DND-41 (cell line): ENCODE measurements at regions not wholly inside any gene's neighbourhood (a gene's known extent, or its start where the extent isn't known, plus 50 kb on each side); places are given as distances from the start of the nearest gene placed in this dataset.
"Not testable (repeated sequence)": the region's sequence is repeated elsewhere in the genome, so short reads cannot be mapped to it uniquely, and the experiment has no call there.

ENCODE experiments used
- ATAC-seq: fragments of 200-7000 bp; cut with Tn5 transposase; 3 replicates; pipeline ENCODE4 v1.9.1; 2021; ENCODE audit warnings: low read depth; ENCODE audit not compliant: insufficient read depth
- DNase-seq: peaks from one replicate; pipeline ENCODE4 v3.0.0-alpha.2; 2020
- H2AFZ ChIP-seq: 2 replicates; pipeline ENCODE4 v1.6.0; 2012; ENCODE audit warnings: low read depth, low read length
- H3K27ac ChIP-seq: 2 replicates; pipeline ENCODE4 v1.5.1; 2012; ENCODE audit warnings: low read length, inconsistent platforms
- H3K27me3 ChIP-seq: fragments of 200-600 bp; sonication (generic); 2 replicates; pipeline ENCODE4 v1.6.0; 2012; ENCODE audit warnings: low read length, mild to moderate bottlenecking, inconsistent platforms; ENCODE audit not compliant: insufficient read depth, poor library complexity
- H3K36me3 ChIP-seq: 2 replicates; pipeline ENCODE4 v1.5.1; 2012; ENCODE audit warnings: low read length, inconsistent platforms; ENCODE audit not compliant: insufficient read depth
- H3K4me1 ChIP-seq: 2 replicates; pipeline ENCODE4 v1.5.1; 2012; ENCODE audit warnings: mild to moderate bottlenecking, low read length; ENCODE audit not compliant: insufficient read depth
- H3K4me2 ChIP-seq: 2 replicates; pipeline ENCODE4 v1.6.0; 2012; ENCODE audit warnings: mild to moderate bottlenecking, moderate library complexity, low read length, inconsistent platforms; ENCODE audit not compliant: insufficient read depth
- H3K4me3 ChIP-seq, 2 experiments: fragments of 200-600 bp in 1 of 2; shearing (Covaris generic) in 1 of 2; 2 replicates each; pipeline ENCODE4 v1.5.1; 2012 to 2016; ENCODE audit warnings: inconsistent platforms in 2 of 2, low read length in 2 of 2, mild to moderate bottlenecking in 2 of 2, low read depth in 1 of 2, moderate library complexity in 1 of 2
- H3K79me2 ChIP-seq: 2 replicates; pipeline ENCODE4 v1.6.0; 2012; ENCODE audit warnings: low read length, inconsistent platforms; ENCODE audit not compliant: insufficient read depth
- H3K9ac ChIP-seq: 2 replicates; pipeline ENCODE4 v1.6.0; 2012; ENCODE audit warnings: low read depth, mild to moderate bottlenecking, inconsistent platforms, low read length, moderate library complexity
- H3K9me3 ChIP-seq: 2 replicates; pipeline ENCODE4 v1.5.1; 2012; ENCODE audit warnings: low read length, moderate library complexity, mild to moderate bottlenecking, inconsistent platforms; ENCODE audit not compliant: insufficient read depth, severe bottlenecking
- H4K20me1 ChIP-seq: 2 replicates; pipeline ENCODE4 v1.6.0; 2012; ENCODE audit warnings: low read length; ENCODE audit not compliant: insufficient read depth
- EZH2 ChIP-seq: IDR thresholded peaks from 3 replicates; pipeline ENCODE4 v1.6.1; 2012; ENCODE audit warnings: borderline replicate concordance, low read depth, mild to moderate bottlenecking, moderate library complexity, low read length, inconsistent platforms; ENCODE audit not compliant: severe bottlenecking
- TF ChIP-seq, protein P1 (sequence below): IDR thresholded peaks from 2 replicates; pipeline ENCODE4 v1.5.1; 2012; ENCODE audit warnings: borderline replicate concordance, low read length, moderate library complexity, mild to moderate bottlenecking; ENCODE audit not compliant: poor library complexity, severe bottlenecking; ENCODE audit errors: extremely low read depth

DNA sequence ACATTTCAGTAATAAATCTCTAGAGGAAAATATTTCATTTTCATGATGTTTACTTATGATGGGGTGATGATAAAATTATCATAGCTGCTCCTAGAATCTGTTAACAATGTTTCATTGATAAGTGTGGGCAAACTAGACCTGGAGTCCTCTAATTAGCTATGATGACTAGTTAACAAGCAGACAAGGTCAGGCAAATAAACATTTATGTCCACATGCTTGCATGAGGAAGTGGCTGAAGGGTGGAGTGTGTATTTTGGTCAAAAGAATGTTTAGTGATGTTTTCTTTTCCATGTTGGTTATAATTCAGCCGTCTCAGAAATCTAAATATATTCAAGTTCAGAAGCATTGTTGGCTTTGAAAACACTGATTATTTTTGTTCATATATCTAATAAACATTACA, 99.9 kb upstream of the FN1 start:
- Histone ChIP-seq H3K4me1 (no peaks in the 10 kb centered on the region), H3K4me3 (no peak overlapping the region), H3K36me3 (no peaks in the 10 kb centered on the region), H3K27me3 (no peaks in the 10 kb centered on the region), H3K79me2 (no peaks in the 10 kb centered on the region), H3K27ac (no peak overlapping the region), H2AFZ (no peak overlapping the region), H3K4me2 (no peak overlapping the region), H4K20me1 (no peaks in the 10 kb centered on the region), H3K9ac (no peak overlapping the region), H3K9me3 (no peaks in the 10 kb centered on the region)
- ATAC-seq (no peak), DNase-seq (no peak)
- TF ChIP-seq EZH2: no peak
- TF ChIP-seq, protein P1, sequence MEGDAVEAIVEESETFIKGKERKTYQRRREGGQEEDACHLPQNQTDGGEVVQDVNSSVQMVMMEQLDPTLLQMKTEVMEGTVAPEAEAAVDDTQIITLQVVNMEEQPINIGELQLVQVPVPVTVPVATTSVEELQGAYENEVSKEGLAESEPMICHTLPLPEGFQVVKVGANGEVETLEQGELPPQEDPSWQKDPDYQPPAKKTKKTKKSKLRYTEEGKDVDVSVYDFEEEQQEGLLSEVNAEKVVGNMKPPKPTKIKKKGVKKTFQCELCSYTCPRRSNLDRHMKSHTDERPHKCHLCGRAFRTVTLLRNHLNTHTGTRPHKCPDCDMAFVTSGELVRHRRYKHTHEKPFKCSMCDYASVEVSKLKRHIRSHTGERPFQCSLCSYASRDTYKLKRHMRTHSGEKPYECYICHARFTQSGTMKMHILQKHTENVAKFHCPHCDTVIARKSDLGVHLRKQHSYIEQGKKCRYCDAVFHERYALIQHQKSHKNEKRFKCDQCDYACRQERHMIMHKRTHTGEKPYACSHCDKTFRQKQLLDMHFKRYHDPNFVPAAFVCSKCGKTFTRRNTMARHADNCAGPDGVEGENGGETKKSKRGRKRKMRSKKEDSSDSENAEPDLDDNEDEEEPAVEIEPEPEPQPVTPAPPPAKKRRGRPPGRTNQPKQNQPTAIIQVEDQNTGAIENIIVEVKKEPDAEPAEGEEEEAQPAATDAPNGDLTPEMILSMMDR: no peak

DNA sequence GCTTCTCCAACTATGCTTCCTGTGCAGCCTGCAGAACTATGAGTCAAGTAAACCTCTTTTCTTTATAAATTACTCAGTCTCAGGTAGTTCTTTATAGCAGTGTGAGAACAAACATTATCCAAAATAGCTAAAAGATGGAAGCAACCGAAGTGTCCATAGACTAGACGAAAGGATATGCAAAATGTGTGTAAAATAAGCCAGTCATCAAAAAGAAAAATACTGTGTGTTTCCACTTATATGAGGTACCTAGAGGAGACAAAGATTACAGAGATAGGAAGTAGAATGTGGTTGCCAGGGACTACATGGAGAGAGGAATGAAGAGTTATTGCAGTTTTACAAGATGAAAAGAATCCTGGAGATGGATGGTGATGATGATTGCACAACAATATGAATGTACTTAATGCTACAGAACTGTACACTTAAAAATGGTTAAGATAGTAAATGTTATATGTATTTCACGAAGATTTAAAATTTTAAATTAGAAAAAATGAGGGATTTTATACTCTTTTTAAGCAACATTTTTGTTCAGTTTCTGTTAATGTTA, 99.3 kb upstream of the FN1 start:
- H3K27me3 ChIP-seq: no peaks in the 10 kb centered on the region
- no peak for ATAC-seq
- no peak overlapping the region for H3K27ac ChIP-seq
- H3K9ac ChIP-seq: no peak overlapping the region
- H3K9me3 ChIP-seq: no peaks in the 10 kb centered on the region
- H3K4me1 ChIP-seq: no peaks in the 10 kb centered on the region
- no peaks in the 10 kb centered on the region for H3K36me3 ChIP-seq
- no peaks in the 10 kb centered on the region for H3K79me2 ChIP-seq
- H3K4me2 ChIP-seq: no peak overlapping the region
- TF ChIP-seq EZH2: no peak
- TF ChIP-seq, protein P1: no peak
- no peak for DNase-seq
- H3K4me3 ChIP-seq: no peak overlapping the region
- H2AFZ ChIP-seq: no peak overlapping the region
- no peaks in the 10 kb centered on the region for H4K20me1 ChIP-seq

DNA sequence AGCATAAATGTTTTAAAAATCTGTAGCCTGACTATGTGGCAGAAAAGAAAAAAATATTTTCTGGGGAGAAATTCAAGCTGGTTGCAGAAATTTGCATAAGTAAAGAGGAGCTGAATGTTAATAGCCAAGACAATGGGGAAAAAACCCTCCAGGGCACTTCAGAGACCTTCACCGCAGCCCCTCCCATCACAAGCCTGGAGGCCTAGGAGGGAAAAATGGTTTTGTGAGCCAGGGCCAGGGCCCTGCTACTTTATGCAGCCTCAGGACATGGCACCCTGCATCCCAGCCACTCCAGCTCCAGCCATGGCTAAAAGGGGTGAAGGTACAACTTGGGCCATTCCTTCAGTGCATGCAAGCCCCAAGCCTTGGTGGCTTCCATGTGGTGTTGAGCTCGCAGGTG, 97.8 kb upstream of the FN1 start:
- not testable (repeated sequence) for DNase-seq, H3K9ac ChIP-seq, H3K4me2 ChIP-seq, H3K4me1 ChIP-seq, H3K9me3 ChIP-seq, H3K79me2 ChIP-seq, H2AFZ ChIP-seq, H4K20me1 ChIP-seq, H3K36me3 ChIP-seq, H3K4me3 ChIP-seq, H3K27ac ChIP-seq, ATAC-seq, H3K27me3 ChIP-seq

DNA sequence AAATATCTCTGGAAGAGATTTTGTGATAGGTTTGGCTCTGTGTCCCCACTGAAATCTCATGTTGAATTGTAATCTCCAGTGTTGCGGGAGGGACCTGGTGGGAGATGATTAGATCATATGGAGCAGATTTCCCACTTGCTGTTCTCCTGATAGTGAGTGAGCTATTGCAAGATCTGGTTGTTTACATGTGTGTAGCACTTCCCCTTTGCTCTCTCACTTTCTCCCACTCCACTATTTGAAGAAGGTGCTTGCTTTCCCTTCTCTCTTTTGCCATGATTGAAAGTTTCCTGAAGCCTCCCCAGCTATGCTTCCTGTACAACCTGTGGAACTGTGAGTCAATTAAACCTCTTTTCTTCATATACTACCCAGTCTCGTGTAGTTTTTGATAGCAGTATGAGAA, 97.0 kb upstream of the FN1 start:
- TF ChIP-seq EZH2: no peak
- TF ChIP-seq, protein P1: no peak
- Histone ChIP-seq H4K20me1 (no peaks in the 10 kb centered on the region), H3K4me2 (no peak overlapping the region), H3K9me3 (no peaks in the 10 kb centered on the region), H3K9ac (no peak overlapping the region), H3K4me3 (no peak overlapping the region), H3K36me3 (no peaks in the 10 kb centered on the region), H2AFZ (no peak overlapping the region), H3K4me1 (no peaks in the 10 kb centered on the region), H3K27ac (no peak overlapping the region), H3K79me2 (no peaks in the 10 kb centered on the region), H3K27me3 (no peaks in the 10 kb centered on the region)
- DNase-seq (no peak), ATAC-seq (no peak)
